ENCODE measurements at regions not wholly inside any gene's neighbourhood (a gene's known extent, or its start where the extent isn't known, plus 50 kb on each side); places are given as distances from the start of the nearest gene placed in this dataset.

- no peak overlapping the region for H2BK5ac ChIP-seq (ENCODE audit: low read depth, low read length, poor library complexity, severe bottlenecking)
- in situ Hi-C loops (cut with MboI; ENCODE audit: low sequenced_read_pairs), result no loop called here
- intact Hi-C loops (cut with micrococcal nuclease), result no loop called here
- no peaks in the 10 kb centered on the region for H3K9me1 ChIP-seq (ENCODE audit: insufficient read depth, low read length)
- no peak overlapping the region for H2BK15ac ChIP-seq (ENCODE audit: low read depth, low read length)
- H3K79me1 ChIP-seq (ENCODE audit: low read depth in 1 of 2, low read length in 2 of 2), result no peaks in the 10 kb centered on the region
- H2AK9ac ChIP-seq (replicated peaks; ENCODE audit: low read depth, low read length, poor library complexity), result no peak overlapping the region
- H3K23ac ChIP-seq (ENCODE audit: low read depth, low read length), result no peak overlapping the region
- no peak overlapping the region for H3K4ac ChIP-seq (ENCODE audit: low read depth, low read length)
- dilution Hi-C loops (cut with HindIII; ENCODE audit: low sequenced_read_pairs, unreplicated experiment), result no loop called here
- no peak for DNase-seq
- no peak overlapping the region for H2BK120ac ChIP-seq (ENCODE audit: low read depth, low read length)
- H4K5ac ChIP-seq (ENCODE audit: low read depth, low read length), result no peak overlapping the region
- H3K56ac ChIP-seq (ENCODE audit: extremely low read depth, insufficient read depth, low read length), result no peak overlapping the region
- no peaks in the 10 kb centered on the region for H3K9me3 ChIP-seq (ENCODE audit: control insufficient read depth, insufficient read depth, low read length)
- H3K4me2 ChIP-seq (ENCODE audit: low read depth, low read length), result no peak overlapping the region
- no peak overlapping the region for H3K4me3 ChIP-seq (ENCODE audit: insufficient read depth, low read depth, low read length)
- no peak overlapping the region for H3K27ac ChIP-seq (ENCODE audit: insufficient read depth, low read length)
- H3K14ac ChIP-seq (replicated peaks; ENCODE audit: low read depth, low read length), result no peak overlapping the region
- no TSS peak for BruUV-seq (replicated peaks)
- no peak overlapping the region for H2AFZ ChIP-seq (replicated peaks; ENCODE audit: low read length, poor library complexity)
- no peaks in the 10 kb centered on the region for H3K36me3 ChIP-seq (ENCODE audit: control insufficient read depth, insufficient read depth, low read length)
- H4K20me1 ChIP-seq (ENCODE audit: insufficient read depth, low read length), result no peaks in the 10 kb centered on the region
- H4K8ac ChIP-seq (ENCODE audit: low read depth in 2 of 2, low read length in 2 of 2), result no peak overlapping the region
- no peaks in the 10 kb centered on the region for H3K4me1 ChIP-seq (ENCODE audit: control insufficient read depth, insufficient read depth, low read length)
- H3K9ac ChIP-seq (ENCODE audit: low read depth, low read length), result no peak overlapping the region
- no peak for TF ChIP-seq BHLHE40 (IDR thresholded peaks at IDR 0.05; ENCODE audit: low read depth, low read length)
- TF ChIP-seq SMC3 (IDR thresholded peaks at IDR 0.05; ENCODE audit: low read depth, low read length), result no peak
- no peak for TF ChIP-seq RFX5 (IDR thresholded peaks at IDR 0.05; ENCODE audit: low read depth, low read length)
- TF ChIP-seq NFE2L2 (IDR thresholded peaks at IDR 0.05; ENCODE audit: low read depth, low read length), result no peak
- H4K91ac ChIP-seq (ENCODE audit: insufficient read depth, low read depth, low read length), result no peak overlapping the region
- ChIA-PET CTCF (no interaction called here), POLR2A (ENCODE audit: unreplicated experiment) (no interaction called here)
- no peaks in the 10 kb centered on the region for H3K27me3 ChIP-seq (ENCODE audit: control insufficient read depth, insufficient read depth, low read length)
- no peak overlapping the region for H2BK20ac ChIP-seq (ENCODE audit: low read depth, low read length)
- no peak for ATAC-seq (ENCODE audit: low read depth)
- no peak overlapping the region for H3K18ac ChIP-seq (ENCODE audit: low read depth, low read length)
- H2AK5ac ChIP-seq (ENCODE audit: low read depth, low read length), result no peak overlapping the region
- WGBS, 2 experiments (ENCODE audit: extremely low coverage in 2 of 2, insufficient read length in 1 of 2), result no CpG with 5 or more reads among the region's 3 CpGs
Measured at GRCh38 chr4:180169394-180169793, 2073.8 kb upstream of the TENM3 start.

All from IMR-90 (cell line).